WTC11 (cell line): ENCODE measurements at regions not wholly inside any gene's neighbourhood (a gene's known extent, or its start where the extent isn't known, plus 50 kb on each side); places are given as distances from the start of the nearest gene placed in this dataset.

Experiments used
- ATAC-seq: fragments of 200-7000 bp; cut with Tn5 transposase; 2 replicates; pipeline ENCODE4 v1.10.0; 2021; ENCODE audit warnings: mild to moderate bottlenecking, moderate library complexity
- CTCF ChIA-PET: fragments of 300-600 bp; sonication (Branson Sonifier 250); formaldehyde crosslinking; loops from one replicate; lab custom pipeline; 2021; ENCODE audit warnings: antibody characterized with exemption; lab: Charles Lee
- POLR2A ChIA-PET: fragments of 350-600 bp; sonication (Branson Sonifier 250); formaldehyde crosslinking; loops from one replicate; lab custom pipeline; 2021; ENCODE audit warnings: antibody characterized with exemption; lab: Charles Lee
- DNase-seq: peaks from one replicate; pipeline ENCODE4 v3.0.0; 2021; ENCODE audit warnings: low spot score
- H3K27ac Mint-ChIP-seq: 2 replicates; pipeline ENCODE4 v1.8.0; 2021; ENCODE audit warnings: mixed read lengths
- H3K27me3 Mint-ChIP-seq: 2 replicates; pipeline ENCODE4 v1.8.0; 2021; ENCODE audit warnings: low read depth, mild to moderate bottlenecking, moderate library complexity, mixed read lengths
- H3K36me3 Mint-ChIP-seq: 2 replicates; pipeline ENCODE4 v1.8.0; 2021; ENCODE audit warnings: mixed read lengths
- H3K4me1 Mint-ChIP-seq: 2 replicates; pipeline ENCODE4 v1.8.0; 2022; ENCODE audit warnings: mixed read lengths
- H3K4me3 Mint-ChIP-seq: 2 replicates; pipeline ENCODE4 v1.8.0; 2021; ENCODE audit warnings: mild to moderate bottlenecking, moderate library complexity, mixed read lengths
- H3K9me3 Mint-ChIP-seq: 2 replicates; pipeline ENCODE4 v1.8.0; 2021; ENCODE audit warnings: mixed read lengths
- ATF1 ChIP-seq: sonication (generic); formaldehyde crosslinking; IDR thresholded peaks from 2 replicates; pipeline ENCODE4 v1.8.1; 2023; ENCODE audit warnings: mild to moderate bottlenecking, moderate library complexity, missing genetic modification reagents
- FOXK1 ChIP-seq: sonication (generic); formaldehyde crosslinking; IDR thresholded peaks from 2 replicates; pipeline ENCODE4 v1.8.0; 2022; ENCODE audit warnings: mild to moderate bottlenecking, moderate library complexity, missing genetic modification reagents
- FOXP1 ChIP-seq: sonication (generic); formaldehyde crosslinking; IDR thresholded peaks from 2 replicates; pipeline ENCODE4 v1.8.0; 2022; ENCODE audit warnings: missing genetic modification reagents, mild to moderate bottlenecking, moderate library complexity, borderline replicate concordance
- HMGA2 ChIP-seq: fragments of 250-450 bp; sonication (Bioruptor Pico); IDR thresholded peaks from 2 replicates; pipeline ENCODE4 v1.4.0; 2021; ENCODE audit warnings: mild to moderate bottlenecking, moderate library complexity
- JAZF1 ChIP-seq: fragments of 250-450 bp; sonication (Bioruptor Pico); IDR thresholded peaks from 2 replicates; pipeline ENCODE4 v1.9.0; 2021; ENCODE audit warnings: moderate library complexity, mild to moderate bottlenecking, inconsistent platforms
- KAT7 ChIP-seq: sonication (generic); formaldehyde crosslinking; IDR thresholded peaks from 2 replicates; pipeline ENCODE4 v1.8.1; 2023; ENCODE audit warnings: missing genetic modification reagents, mild to moderate bottlenecking, borderline replicate concordance
- NFE2L1 ChIP-seq: sonication (generic); formaldehyde crosslinking; IDR thresholded peaks from 2 replicates; pipeline ENCODE4 v1.8.1; 2023; ENCODE audit warnings: missing genetic modification reagents
- PRRX2 ChIP-seq: fragments of 250-450 bp; sonication (Bioruptor Pico); IDR thresholded peaks from 2 replicates; pipeline ENCODE4 v1.8.0; 2021; ENCODE audit warnings: mild to moderate bottlenecking
- RELA ChIP-seq: sonication (generic); formaldehyde crosslinking; IDR thresholded peaks from 2 replicates; pipeline ENCODE4 v1.8.1; 2022; ENCODE audit warnings: missing genetic modification reagents, mild to moderate bottlenecking, borderline replicate concordance
- SMAD3 ChIP-seq: sonication (generic); formaldehyde crosslinking; IDR thresholded peaks from 2 replicates; pipeline ENCODE4 v1.8.0; 2022; ENCODE audit warnings: missing genetic modification reagents, mild to moderate bottlenecking, borderline replicate concordance
- TCF7 ChIP-seq: sonication (generic); formaldehyde crosslinking; IDR thresholded peaks from 2 replicates; pipeline ENCODE4 v1.8.0; 2022; ENCODE audit warnings: mild to moderate bottlenecking, low read depth, missing genetic modification reagents, moderate library complexity
- ZBTB21 ChIP-seq: sonication (generic); formaldehyde crosslinking; IDR thresholded peaks from 2 replicates; pipeline ENCODE4 v1.8.1; 2023; ENCODE audit warnings: mild to moderate bottlenecking, missing genetic modification reagents, borderline replicate concordance
- ZNF121 ChIP-seq: sonication (generic); formaldehyde crosslinking; IDR thresholded peaks from 2 replicates; pipeline ENCODE4 v1.8.0; 2023; ENCODE audit warnings: missing genetic modification reagents
- ZNF138 ChIP-seq: sonication (generic); formaldehyde crosslinking; conservative IDR thresholded peaks from 2 replicates; pipeline ENCODE4 v1.8.1; 2022; ENCODE audit warnings: mild to moderate bottlenecking, moderate library complexity, missing genetic modification reagents
- ZNF416 ChIP-seq: fragments of 250-450 bp; sonication (Bioruptor Pico); IDR thresholded peaks from 2 replicates; pipeline ENCODE4 v1.9.0; 2021; ENCODE audit warnings: mild to moderate bottlenecking, inconsistent platforms
- TF ChIP-seq, protein P1 (sequence below): fragments of 250-450 bp; sonication (Bioruptor Pico); conservative IDR thresholded peaks from 2 replicates; pipeline ENCODE4 v1.9.0; 2021; ENCODE audit warnings: mild to moderate bottlenecking
- TF ChIP-seq, protein P2 (sequence below): sonication (generic); formaldehyde crosslinking; IDR thresholded peaks from 2 replicates; pipeline ENCODE4 v1.8.1; 2022; ENCODE audit warnings: missing genetic modification reagents, borderline replicate concordance
- TF ChIP-seq, protein P3 (sequence below): fragments of 250-450 bp; sonication (Bioruptor Pico); IDR thresholded peaks from 2 replicates; pipeline ENCODE4 v2.1.2; 2022; ENCODE audit warnings: mild to moderate bottlenecking, moderate library complexity
- TF ChIP-seq, protein P4 (sequence below): sonication (generic); formaldehyde crosslinking; IDR thresholded peaks from 2 replicates; pipeline ENCODE4 v1.8.0; 2023; ENCODE audit warnings: missing genetic modification reagents, mild to moderate bottlenecking, borderline replicate concordance
- TF ChIP-seq, protein P5 (sequence below): sonication (generic); formaldehyde crosslinking; IDR thresholded peaks from 2 replicates; pipeline ENCODE4 v1.8.1; 2022; ENCODE audit warnings: low read depth, mild to moderate bottlenecking, moderate library complexity, missing genetic modification reagents, borderline replicate concordance

DNA sequence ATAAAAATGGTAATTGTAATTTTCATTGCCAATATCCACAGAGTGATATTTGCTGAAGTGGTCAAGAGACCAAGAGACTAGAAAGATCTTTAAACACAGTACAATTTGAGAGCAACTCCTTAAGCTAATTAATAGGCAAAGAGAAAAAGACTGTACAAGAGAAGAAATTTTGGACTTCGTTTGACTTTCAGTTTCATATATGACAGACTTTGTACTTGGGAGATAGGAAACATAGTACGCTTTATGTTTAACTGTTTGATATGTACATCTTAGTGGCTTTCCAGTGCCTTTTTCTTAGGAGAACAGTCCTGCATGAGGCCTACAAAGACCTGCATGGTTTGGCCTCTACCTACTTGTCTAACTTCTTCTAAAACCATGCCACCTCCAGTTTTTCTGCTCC lies 1118.1 kb downstream of the TRHDE start:
- Mint-ChIP-seq H3K36me3 (no peaks in the 10 kb centered on the region), H3K4me3 (no peak overlapping the region), H3K27me3 (no peaks in the 10 kb centered on the region), H3K4me1 (no peaks in the 10 kb centered on the region; the same call in 1 of the 2 replicates), H3K27ac (no peak overlapping the region), H3K9me3 (peaks cover 12% of the 10 kb centered on the region)
- TF ChIP-seq ZNF121 (CRISPR knock-in tag) (no peak), ZNF416 (no peak), HMGA2 (CRISPR knock-in tag) (no peak), JAZF1 (CRISPR knock-in tag) (no peak), KAT7 (CRISPR knock-in tag) (no peak)
- TF ChIP-seq, protein P1, sequence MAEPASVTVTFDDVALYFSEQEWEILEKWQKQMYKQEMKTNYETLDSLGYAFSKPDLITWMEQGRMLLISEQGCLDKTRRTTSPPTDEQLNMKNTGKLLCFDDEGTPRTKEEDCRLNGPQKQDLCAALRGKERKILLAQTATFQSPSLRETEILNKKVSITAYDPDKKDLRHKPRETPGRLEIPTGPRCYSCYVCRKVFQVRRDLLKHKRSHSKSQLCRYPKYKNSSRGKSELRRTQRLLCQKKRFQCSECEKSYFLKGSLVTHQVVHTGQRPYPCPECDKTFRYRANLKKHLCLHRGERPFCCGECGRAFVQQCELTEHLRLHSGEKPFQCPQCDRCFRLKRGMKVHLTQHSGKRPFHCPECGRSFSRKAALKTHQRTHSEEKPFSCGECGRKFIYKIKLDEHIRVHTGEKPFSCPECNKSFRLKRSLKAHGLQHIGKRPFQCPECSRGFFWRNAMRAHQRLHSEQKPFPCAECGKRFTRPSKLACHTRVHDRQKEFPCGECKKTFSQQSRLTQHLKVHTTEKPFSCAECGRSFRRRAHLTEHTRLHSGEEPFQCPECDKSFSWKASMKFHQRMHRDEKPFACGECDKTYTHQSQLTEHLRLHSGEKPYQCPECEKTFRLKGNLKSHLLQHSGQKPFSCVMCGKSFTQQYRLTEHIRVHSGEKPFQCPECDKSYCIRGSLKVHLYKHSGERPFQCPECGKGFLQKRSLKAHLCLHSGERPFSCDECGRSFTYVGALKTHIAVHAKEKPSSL (CRISPR knock-in tag) = no peak
- TF ChIP-seq, protein P2, sequence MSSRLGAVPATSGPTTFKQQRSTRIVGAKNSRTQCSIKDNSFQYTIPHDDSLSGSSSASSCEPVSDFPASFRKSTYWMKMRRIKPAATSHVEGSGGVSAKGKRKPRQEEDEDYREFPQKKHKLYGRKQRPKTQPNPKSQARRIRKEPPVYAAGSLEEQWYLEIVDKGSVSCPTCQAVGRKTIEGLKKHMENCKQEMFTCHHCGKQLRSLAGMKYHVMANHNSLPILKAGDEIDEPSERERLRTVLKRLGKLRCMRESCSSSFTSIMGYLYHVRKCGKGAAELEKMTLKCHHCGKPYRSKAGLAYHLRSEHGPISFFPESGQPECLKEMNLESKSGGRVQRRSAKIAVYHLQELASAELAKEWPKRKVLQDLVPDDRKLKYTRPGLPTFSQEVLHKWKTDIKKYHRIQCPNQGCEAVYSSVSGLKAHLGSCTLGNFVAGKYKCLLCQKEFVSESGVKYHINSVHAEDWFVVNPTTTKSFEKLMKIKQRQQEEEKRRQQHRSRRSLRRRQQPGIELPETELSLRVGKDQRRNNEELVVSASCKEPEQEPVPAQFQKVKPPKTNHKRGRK = no peak
- CTCF ChIA-PET = no interaction called here
- ATAC-seq (no peak), DNase-seq (no peak)
- POLR2A ChIA-PET = no interaction called here

DNA sequence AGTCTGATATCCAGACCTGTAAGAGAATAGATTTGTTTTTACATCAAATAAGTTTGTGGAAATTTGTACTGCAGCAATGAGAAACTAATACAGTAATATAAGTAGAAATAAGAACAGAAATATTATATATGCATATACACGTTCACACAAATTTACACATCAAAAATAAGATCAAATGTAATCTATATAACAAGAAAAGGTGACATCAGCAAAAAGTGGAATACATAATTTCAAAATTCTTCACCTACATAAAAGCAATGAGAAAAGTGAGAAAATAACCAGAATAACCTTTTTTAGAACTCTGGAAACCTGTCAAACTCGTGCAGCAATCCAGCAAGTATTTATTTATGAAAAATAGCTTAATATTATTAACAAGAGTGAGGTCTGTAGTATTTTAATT lies 1124.6 kb upstream of the ATXN7L3B start:
- ChIA-PET CTCF (no interaction called here), POLR2A (no interaction called here)
- DNase-seq (no peak), ATAC-seq (no peak)
- Mint-ChIP-seq H3K9me3 (peaks cover 50% of the 10 kb centered on the region), H3K4me1 (no peaks in the 10 kb centered on the region), H3K36me3 (peaks cover 36% of the 10 kb centered on the region), H3K27me3 (no peaks in the 10 kb centered on the region), H3K27ac (no peak overlapping the region), H3K4me3 (no peak overlapping the region)
- TF ChIP-seq FOXK1 (CRISPR knock-in tag) = no peak
- no peak for TF ChIP-seq ZNF138
- TF ChIP-seq TCF7 (CRISPR knock-in tag) = no peak
- TF ChIP-seq, protein P3, sequence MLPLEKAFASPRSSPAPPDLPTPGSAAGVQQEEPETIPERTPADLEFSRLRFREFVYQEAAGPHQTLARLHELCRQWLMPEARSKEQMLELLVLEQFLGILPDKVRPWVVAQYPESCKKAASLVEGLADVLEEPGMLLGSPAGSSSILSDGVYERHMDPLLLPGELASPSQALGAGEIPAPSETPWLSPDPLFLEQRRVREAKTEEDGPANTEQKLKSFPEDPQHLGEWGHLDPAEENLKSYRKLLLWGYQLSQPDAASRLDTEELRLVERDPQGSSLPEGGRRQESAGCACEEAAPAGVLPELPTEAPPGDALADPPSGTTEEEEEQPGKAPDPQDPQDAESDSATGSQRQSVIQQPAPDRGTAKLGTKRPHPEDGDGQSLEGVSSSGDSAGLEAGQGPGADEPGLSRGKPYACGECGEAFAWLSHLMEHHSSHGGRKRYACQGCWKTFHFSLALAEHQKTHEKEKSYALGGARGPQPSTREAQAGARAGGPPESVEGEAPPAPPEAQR (CRISPR knock-in tag) = no peak
- no peak for TF ChIP-seq NFE2L1 (CRISPR knock-in tag)
- TF ChIP-seq, all 79 proteins: peak for 0

DNA sequence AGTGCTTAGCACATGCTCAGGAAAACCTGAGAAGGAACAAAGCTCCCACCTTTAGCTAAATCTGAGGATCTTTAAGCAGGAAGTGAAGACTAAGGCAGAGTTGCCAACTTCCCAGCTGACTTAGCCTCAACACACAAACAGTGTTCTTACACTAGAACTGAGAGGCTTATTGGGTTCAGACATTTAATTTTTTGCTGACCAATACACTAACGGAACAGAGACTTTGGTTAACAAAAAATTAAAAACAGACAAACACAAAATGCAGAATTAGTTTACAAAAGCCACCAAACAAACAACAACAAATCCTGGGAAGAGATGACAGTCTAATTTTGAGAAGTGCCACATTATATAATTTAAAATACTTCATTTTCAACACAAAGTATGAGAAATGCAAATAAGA lies 1123.7 kb upstream of the ATXN7L3B start:
- Mint-ChIP-seq H3K27ac (no peak overlapping the region), H3K27me3 (no peaks in the 10 kb centered on the region), H3K4me3 (no peak overlapping the region), H3K9me3 (peaks cover 50% of the 10 kb centered on the region), H3K4me1 (no peaks in the 10 kb centered on the region), H3K36me3 (peaks cover 36% of the 10 kb centered on the region)
- no peak for ATAC-seq
- no peak for DNase-seq
- POLR2A ChIA-PET = no interaction called here
- CTCF ChIA-PET = no interaction called here
- TF ChIP-seq ZBTB21 (CRISPR knock-in tag) (no peak), RELA (CRISPR knock-in tag) (no peak), NFE2L1 (CRISPR knock-in tag) (no peak), PRRX2 (no peak), FOXP1 (CRISPR knock-in tag) (no peak), SMAD3 (CRISPR knock-in tag) (no peak), ZNF416 (no peak), ATF1 (CRISPR knock-in tag) (no peak)
- TF ChIP-seq, protein P4, sequence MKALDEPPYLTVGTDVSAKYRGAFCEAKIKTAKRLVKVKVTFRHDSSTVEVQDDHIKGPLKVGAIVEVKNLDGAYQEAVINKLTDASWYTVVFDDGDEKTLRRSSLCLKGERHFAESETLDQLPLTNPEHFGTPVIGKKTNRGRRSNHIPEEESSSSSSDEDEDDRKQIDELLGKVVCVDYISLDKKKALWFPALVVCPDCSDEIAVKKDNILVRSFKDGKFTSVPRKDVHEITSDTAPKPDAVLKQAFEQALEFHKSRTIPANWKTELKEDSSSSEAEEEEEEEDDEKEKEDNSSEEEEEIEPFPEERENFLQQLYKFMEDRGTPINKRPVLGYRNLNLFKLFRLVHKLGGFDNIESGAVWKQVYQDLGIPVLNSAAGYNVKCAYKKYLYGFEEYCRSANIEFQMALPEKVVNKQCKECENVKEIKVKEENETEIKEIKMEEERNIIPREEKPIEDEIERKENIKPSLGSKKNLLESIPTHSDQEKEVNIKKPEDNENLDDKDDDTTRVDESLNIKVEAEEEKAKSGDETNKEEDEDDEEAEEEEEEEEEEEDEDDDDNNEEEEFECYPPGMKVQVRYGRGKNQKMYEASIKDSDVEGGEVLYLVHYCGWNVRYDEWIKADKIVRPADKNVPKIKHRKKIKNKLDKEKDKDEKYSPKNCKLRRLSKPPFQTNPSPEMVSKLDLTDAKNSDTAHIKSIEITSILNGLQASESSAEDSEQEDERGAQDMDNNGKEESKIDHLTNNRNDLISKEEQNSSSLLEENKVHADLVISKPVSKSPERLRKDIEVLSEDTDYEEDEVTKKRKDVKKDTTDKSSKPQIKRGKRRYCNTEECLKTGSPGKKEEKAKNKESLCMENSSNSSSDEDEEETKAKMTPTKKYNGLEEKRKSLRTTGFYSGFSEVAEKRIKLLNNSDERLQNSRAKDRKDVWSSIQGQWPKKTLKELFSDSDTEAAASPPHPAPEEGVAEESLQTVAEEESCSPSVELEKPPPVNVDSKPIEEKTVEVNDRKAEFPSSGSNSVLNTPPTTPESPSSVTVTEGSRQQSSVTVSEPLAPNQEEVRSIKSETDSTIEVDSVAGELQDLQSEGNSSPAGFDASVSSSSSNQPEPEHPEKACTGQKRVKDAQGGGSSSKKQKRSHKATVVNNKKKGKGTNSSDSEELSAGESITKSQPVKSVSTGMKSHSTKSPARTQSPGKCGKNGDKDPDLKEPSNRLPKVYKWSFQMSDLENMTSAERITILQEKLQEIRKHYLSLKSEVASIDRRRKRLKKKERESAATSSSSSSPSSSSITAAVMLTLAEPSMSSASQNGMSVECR (CRISPR knock-in tag) = no peak
- TF ChIP-seq, protein P5, sequence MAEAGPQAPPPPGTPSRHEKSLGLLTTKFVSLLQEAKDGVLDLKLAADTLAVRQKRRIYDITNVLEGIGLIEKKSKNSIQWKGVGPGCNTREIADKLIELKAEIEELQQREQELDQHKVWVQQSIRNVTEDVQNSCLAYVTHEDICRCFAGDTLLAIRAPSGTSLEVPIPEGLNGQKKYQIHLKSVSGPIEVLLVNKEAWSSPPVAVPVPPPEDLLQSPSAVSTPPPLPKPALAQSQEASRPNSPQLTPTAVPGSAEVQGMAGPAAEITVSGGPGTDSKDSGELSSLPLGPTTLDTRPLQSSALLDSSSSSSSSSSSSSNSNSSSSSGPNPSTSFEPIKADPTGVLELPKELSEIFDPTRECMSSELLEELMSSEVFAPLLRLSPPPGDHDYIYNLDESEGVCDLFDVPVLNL (CRISPR knock-in tag) = no peak
- TF ChIP-seq, protein P1 (CRISPR knock-in tag) = no peak
